A549 (cell line): ENCODE measurements at regions not wholly inside any gene's neighbourhood (a gene's known extent, or its start where the extent isn't known, plus 50 kb on each side); places are given as distances from the start of the nearest gene placed in this dataset.

Source experiments
- ATAC-seq, 2 experiments: fragments of 200-7000 bp in 1 of 2; fragments of >200 bp in 1 of 2; cut with Nextera tagmentation in 1 of 2; cut with Tn5 transposase in 1 of 2; 3 replicates each; pipeline versions ENCODE4 v1.8.0 to v1.9.1; 2018 to 2020; ENCODE audit warnings: mild to moderate bottlenecking in 1 of 2, moderate library complexity in 1 of 2
- CTCF ChIA-PET: fragments of 300-600 bp; sonication (Branson Sonifier 250); formaldehyde crosslinking; extraction: SDS; loops from one replicate; lab custom pipeline; 2021; ENCODE audit warnings: antibody characterized with exemption, inconsistent platforms; lab: Yijun Ruan, JAX
- POLR2A ChIA-PET: fragments of 350-600 bp; formaldehyde crosslinking; extraction: SDS; loops from one replicate; lab custom pipeline; 2021; ENCODE audit warnings: antibody characterized with exemption, inconsistent platforms; lab: Yijun Ruan, JAX
- DNase-seq, 2 experiments: peaks; one replicate each; pipeline versions ENCODE4 v3.0.0 to v3.0.0-alpha.2; 2011 to 2016; ENCODE audit warnings: low read depth in 1 of 2, low spot score in 1 of 2
- FAIRE-seq: peaks from 2 replicates; lab custom pipeline; 2011; peaks lifted over from hg19 to GRCh38; lab: Jason Lieb, UNC
- H3K27ac ChIP-seq, 2 experiments: fragments of >200 bp; sonication (Bioruptor Twin); formaldehyde crosslinking; 3 replicates each; pipeline ENCODE4 v1.5.1; 2016 to 2017
- H3K4me1 ChIP-seq: fragments of >200 bp; sonication (Bioruptor Twin); formaldehyde crosslinking; 3 replicates; pipeline ENCODE4 v1.6.1; 2016
- H3K4me2 ChIP-seq: fragments of >200 bp; sonication (Bioruptor Twin); formaldehyde crosslinking; 3 replicates; pipeline ENCODE4 v1.6.1; 2016
- H3K4me3 ChIP-seq: fragments of >200 bp; sonication (Bioruptor Twin); formaldehyde crosslinking; 3 replicates; pipeline ENCODE4 v1.5.1; 2016
- H3K9me3 ChIP-seq: fragments of >200 bp; sonication (Bioruptor Twin); formaldehyde crosslinking; 3 replicates; pipeline ENCODE4 v1.6.1; 2016
- CEBPB ChIP-seq, 2 experiments: fragments of >200 bp in 1 of 2; sonication (Bioruptor Twin) in 1 of 2; formaldehyde crosslinking in 1 of 2; IDR thresholded peaks; 2 replicates each; pipeline ENCODE4 v1.6.1; 2012 to 2016
- CHD2 ChIP-seq: fragments of 150-350 bp; IDR thresholded peaks from 2 replicates; pipeline ENCODE4 v1.6.1; 2014; ENCODE audit warnings: low read length; ENCODE audit not compliant: partially characterized antibody
- CHD4 ChIP-seq: fragments of 200-600 bp; sonication (generic); IDR thresholded peaks from 2 replicates; pipeline ENCODE4 v1.6.1; 2016; ENCODE audit warnings: antibody characterized with exemption, mild to moderate bottlenecking, borderline replicate concordance
- EHMT2 ChIP-seq: fragments of 200-600 bp; sonication (generic); IDR thresholded peaks from 2 replicates; pipeline ENCODE4 v1.6.1; 2016; ENCODE audit warnings: antibody characterized with exemption, low read depth, mild to moderate bottlenecking, moderate library complexity
- HOXA7 ChIP-seq: fragments of 250-450 bp; sonication (Bioruptor Pico); IDR thresholded peaks from 2 replicates; pipeline ENCODE4 v1.5.0; 2020; ENCODE audit warnings: mild to moderate bottlenecking, moderate library complexity
- HOXB5 ChIP-seq: fragments of 250-450 bp; sonication (Bioruptor Pico); IDR thresholded peaks from 2 replicates; pipeline ENCODE4 v1.5.0; 2020; ENCODE audit warnings: mild to moderate bottlenecking, moderate library complexity
- KDM1A ChIP-seq: fragments of 200-600 bp; sonication (generic); IDR thresholded peaks from 2 replicates; pipeline ENCODE4 v1.6.1; 2016; ENCODE audit warnings: low read depth, mild to moderate bottlenecking
- NFE2L2 ChIP-seq: fragments of 150-350 bp; conservative IDR thresholded peaks from 2 replicates; pipeline ENCODE4 v1.6.1; 2014; ENCODE audit warnings: low read length
- PHF8 ChIP-seq: fragments of 200-600 bp; sonication (generic); IDR thresholded peaks from 2 replicates; pipeline ENCODE4 v1.6.1; 2016; ENCODE audit warnings: low read depth, mild to moderate bottlenecking, antibody characterized with exemption, moderate library complexity, borderline replicate concordance
- RARB ChIP-seq: fragments of 250-450 bp; sonication (Bioruptor Pico); IDR thresholded peaks from 2 replicates; pipeline ENCODE4 v1.8.0; 2021; ENCODE audit warnings: mild to moderate bottlenecking, moderate library complexity
- SMC3 ChIP-seq: fragments of >200 bp; sonication (Bioruptor Twin); formaldehyde crosslinking; IDR thresholded peaks from 3 replicates; pipeline ENCODE4 v1.6.1; 2018; ENCODE audit warnings: inconsistent platforms
- SREBF2 ChIP-seq: fragments of 450-650 bp; IDR thresholded peaks from 2 replicates; pipeline ENCODE4 v1.6.1; 2014; ENCODE audit warnings: mild to moderate bottlenecking, moderate library complexity
- WGBS: methylation state at CpG from one replicate; pipeline ENCODE4 v1.1.6; 2017; ENCODE audit errors: missing lambda C conversion rate; 5-methylcytosine and 5-hydroxymethylcytosine counted together
- TF ChIP-seq, protein P1 (sequence below): fragments of 200-600 bp; sonication (generic); IDR thresholded peaks from 2 replicates; pipeline ENCODE4 v1.6.1; 2016; ENCODE audit warnings: antibody characterized with exemption, mild to moderate bottlenecking, moderate library complexity
- TF ChIP-seq, protein P2 (sequence below): fragments of >200 bp; sonication (Bioruptor Twin); formaldehyde crosslinking; IDR thresholded peaks from 3 replicates; pipeline ENCODE4 v1.6.1; 2016
- TF ChIP-seq, protein P3 (sequence below): IDR thresholded peaks from 2 replicates; pipeline ENCODE4 v1.6.1; 2012; ENCODE audit warnings: low read depth, borderline replicate concordance
- TF ChIP-seq, protein P4 (sequence below): fragments of 250-450 bp; sonication (Bioruptor Pico); IDR thresholded peaks from 2 replicates; pipeline ENCODE4 v1.5.0; 2020; ENCODE audit warnings: low read depth, mild to moderate bottlenecking, moderate library complexity
- TF ChIP-seq, protein P5 (sequence below): fragments of 250-450 bp; sonication (Bioruptor Pico); IDR thresholded peaks from 2 replicates; pipeline ENCODE4 v1.5.0; 2021; ENCODE audit warnings: mild to moderate bottlenecking, moderate library complexity, borderline replicate concordance

DNA sequence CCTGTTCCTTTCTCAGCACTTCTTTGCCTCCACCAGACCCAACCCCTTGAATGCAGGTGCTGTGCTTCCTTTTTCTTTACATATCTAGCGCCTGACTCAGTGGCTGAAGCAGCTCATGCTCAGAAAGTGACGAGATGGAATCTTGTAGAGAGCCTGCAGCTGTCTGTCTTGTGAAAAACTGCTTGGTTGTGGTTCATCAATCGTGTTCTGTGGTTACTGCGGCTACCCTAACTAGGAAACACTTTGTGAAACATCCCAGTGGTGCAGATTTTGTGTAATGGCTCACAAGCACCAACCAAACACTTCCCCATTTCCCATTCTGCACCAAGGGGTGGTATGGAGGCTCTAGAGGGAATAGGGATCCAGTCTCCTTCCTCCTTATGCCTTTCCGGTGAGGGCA, 307.2 kb upstream of the MMADHC start:
- POLR2A ChIA-PET, result no interaction called here
- no peak for FAIRE-seq

DNA sequence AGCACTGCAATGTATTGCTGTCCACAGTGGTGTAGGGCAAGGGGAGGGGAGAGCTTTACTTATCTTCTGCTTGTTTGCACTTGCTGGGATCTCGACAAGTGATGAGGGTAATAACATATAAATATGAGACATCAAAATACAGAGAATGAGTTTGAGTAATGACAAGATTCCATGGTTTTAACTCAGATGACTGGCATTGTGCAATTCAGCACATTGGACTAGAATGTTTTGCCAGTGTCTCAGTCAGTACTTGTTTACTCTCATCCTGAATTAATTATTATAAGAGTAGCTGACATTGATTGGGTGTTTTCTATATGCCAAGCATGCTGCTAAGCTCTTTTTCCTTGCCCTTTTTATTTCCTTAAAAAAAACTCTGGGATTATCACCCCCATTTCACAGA, 306.7 kb upstream of the MMADHC start:
- no peaks in the 10 kb centered on the region for H3K9me3 ChIP-seq
- ATAC-seq (no peak), FAIRE-seq (no peak), DNase-seq (no peak)
- WGBS, result 30% methylated on average over 1 of the region's 1 CpG
- H3K27ac ChIP-seq, result no peak overlapping the region
- H3K4me3 ChIP-seq, result no peak overlapping the region
- TF ChIP-seq CHD4, result no peak
- no peaks in the 10 kb centered on the region for H3K4me1 ChIP-seq
- POLR2A ChIA-PET, result no interaction called here
- H3K4me2 ChIP-seq, result no peak overlapping the region
- CTCF ChIA-PET, result no interaction called here

More for the DNA sequence above, 307.2 kb upstream of the MMADHC start:
- Histone ChIP-seq H3K9me3 (no peaks in the 10 kb centered on the region), H3K4me3 (no peak overlapping the region), H3K4me1 (no peaks in the 10 kb centered on the region), H3K27ac (no peak overlapping the region), H3K4me2 (no peak overlapping the region)
- DNase-seq (no peak), ATAC-seq (no peak)
- CTCF ChIA-PET, result no interaction called here
- 85% methylated on average over 5 of the region's 5 CpGs for WGBS
- no peak for TF ChIP-seq RARB (CRISPR knock-in tag)
- TF ChIP-seq, protein P1, sequence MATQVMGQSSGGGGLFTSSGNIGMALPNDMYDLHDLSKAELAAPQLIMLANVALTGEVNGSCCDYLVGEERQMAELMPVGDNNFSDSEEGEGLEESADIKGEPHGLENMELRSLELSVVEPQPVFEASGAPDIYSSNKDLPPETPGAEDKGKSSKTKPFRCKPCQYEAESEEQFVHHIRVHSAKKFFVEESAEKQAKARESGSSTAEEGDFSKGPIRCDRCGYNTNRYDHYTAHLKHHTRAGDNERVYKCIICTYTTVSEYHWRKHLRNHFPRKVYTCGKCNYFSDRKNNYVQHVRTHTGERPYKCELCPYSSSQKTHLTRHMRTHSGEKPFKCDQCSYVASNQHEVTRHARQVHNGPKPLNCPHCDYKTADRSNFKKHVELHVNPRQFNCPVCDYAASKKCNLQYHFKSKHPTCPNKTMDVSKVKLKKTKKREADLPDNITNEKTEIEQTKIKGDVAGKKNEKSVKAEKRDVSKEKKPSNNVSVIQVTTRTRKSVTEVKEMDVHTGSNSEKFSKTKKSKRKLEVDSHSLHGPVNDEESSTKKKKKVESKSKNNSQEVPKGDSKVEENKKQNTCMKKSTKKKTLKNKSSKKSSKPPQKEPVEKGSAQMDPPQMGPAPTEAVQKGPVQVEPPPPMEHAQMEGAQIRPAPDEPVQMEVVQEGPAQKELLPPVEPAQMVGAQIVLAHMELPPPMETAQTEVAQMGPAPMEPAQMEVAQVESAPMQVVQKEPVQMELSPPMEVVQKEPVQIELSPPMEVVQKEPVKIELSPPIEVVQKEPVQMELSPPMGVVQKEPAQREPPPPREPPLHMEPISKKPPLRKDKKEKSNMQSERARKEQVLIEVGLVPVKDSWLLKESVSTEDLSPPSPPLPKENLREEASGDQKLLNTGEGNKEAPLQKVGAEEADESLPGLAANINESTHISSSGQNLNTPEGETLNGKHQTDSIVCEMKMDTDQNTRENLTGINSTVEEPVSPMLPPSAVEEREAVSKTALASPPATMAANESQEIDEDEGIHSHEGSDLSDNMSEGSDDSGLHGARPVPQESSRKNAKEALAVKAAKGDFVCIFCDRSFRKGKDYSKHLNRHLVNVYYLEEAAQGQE, result no peak
- TF ChIP-seq HOXA7 (CRISPR knock-in tag), result no peak
- no peak for TF ChIP-seq PHF8
- TF ChIP-seq, protein P2, sequence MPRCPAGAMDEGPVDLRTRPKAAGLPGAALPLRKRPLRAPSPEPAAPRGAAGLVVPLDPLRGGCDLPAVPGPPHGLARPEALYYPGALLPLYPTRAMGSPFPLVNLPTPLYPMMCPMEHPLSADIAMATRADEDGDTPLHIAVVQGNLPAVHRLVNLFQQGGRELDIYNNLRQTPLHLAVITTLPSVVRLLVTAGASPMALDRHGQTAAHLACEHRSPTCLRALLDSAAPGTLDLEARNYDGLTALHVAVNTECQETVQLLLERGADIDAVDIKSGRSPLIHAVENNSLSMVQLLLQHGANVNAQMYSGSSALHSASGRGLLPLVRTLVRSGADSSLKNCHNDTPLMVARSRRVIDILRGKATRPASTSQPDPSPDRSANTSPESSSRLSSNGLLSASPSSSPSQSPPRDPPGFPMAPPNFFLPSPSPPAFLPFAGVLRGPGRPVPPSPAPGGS, result no peak
- TF ChIP-seq, protein P3, sequence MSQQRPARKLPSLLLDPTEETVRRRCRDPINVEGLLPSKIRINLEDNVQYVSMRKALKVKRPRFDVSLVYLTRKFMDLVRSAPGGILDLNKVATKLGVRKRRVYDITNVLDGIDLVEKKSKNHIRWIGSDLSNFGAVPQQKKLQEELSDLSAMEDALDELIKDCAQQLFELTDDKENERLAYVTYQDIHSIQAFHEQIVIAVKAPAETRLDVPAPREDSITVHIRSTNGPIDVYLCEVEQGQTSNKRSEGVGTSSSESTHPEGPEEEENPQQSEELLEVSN, result no peak
- TF ChIP-seq, protein P4, sequence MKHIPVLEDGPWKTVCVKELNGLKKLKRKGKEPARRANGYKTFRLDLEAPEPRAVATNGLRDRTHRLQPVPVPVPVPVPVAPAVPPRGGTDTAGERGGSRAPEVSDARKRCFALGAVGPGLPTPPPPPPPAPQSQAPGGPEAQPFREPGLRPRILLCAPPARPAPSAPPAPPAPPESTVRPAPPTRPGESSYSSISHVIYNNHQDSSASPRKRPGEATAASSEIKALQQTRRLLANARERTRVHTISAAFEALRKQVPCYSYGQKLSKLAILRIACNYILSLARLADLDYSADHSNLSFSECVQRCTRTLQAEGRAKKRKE (CRISPR knock-in tag), result no peak
- no peak for TF ChIP-seq CEBPB (IDR thresholded peaks at IDR 0.05)
- TF ChIP-seq SREBF2, result no peak
- TF ChIP-seq, protein P5, sequence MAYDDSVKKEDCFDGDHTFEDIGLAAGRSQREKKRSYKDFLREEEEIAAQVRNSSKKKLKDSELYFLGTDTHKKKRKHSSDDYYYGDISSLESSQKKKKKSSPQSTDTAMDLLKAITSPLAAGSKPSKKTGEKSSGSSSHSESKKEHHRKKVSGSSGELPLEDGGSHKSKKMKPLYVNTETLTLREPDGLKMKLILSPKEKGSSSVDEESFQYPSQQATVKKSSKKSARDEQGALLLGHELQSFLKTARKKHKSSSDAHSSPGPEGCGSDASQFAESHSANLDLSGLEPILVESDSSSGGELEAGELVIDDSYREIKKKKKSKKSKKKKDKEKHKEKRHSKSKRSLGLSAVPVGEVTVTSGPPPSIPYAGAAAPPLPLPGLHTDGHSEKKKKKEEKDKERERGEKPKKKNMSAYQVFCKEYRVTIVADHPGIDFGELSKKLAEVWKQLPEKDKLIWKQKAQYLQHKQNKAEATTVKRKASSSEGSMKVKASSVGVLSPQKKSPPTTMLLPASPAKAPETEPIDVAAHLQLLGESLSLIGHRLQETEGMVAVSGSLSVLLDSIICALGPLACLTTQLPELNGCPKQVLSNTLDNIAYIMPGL (CRISPR knock-in tag), result no peak
- no peak for TF ChIP-seq NFE2L2

DNA sequence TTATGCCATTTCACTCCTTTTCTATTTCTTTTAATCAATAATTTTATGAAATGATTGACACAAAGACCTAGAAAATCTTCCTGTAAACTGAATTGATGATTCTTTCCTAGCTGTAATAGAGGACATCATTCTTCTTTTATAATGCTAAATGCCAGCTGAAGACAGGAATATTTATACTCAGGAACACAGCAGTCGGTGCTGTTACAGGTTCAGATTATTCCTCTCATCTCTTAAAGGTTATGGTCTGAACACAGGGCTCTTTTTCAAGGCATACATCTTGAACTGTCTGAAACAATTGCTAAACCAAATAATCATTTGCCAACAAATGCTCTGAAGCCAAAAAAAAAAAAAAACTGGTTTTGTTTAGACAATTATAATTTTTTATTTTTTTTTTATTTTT, 305.0 kb upstream of the MMADHC start:
- no peak for DNase-seq
- 59% methylated on average over 1 of the region's 1 CpG for WGBS
- Histone ChIP-seq H3K4me2 (no peak overlapping the region), H3K4me1 (no peaks in the 10 kb centered on the region), H3K4me3 (no peak overlapping the region), H3K27ac (no peak overlapping the region), H3K9me3 (no peaks in the 10 kb centered on the region)
- POLR2A ChIA-PET, result no interaction called here
- FAIRE-seq, result no peak
- CTCF ChIA-PET, result interaction anchor here (0.6 kb wide), 1 partner anchor 235 kb away, joined by 4 read pairs; no protein-coding TSS in a partner anchor
- ATAC-seq, result no peak
- TF ChIP-seq EHMT2 (no peak), SMC3 (no peak), KDM1A (no peak), HOXB5 (CRISPR knock-in tag) (no peak), CHD2 (no peak)
- TF ChIP-seq, protein P2, result no peak
